ENCODE measurements at regions not wholly inside any gene's neighbourhood (a gene's known extent, or its start where the extent isn't known, plus 50 kb on each side); places are given as distances from the start of the nearest gene placed in this dataset.
A peak's percentile ranks its signal among the peaks of the same experiment; 100 is the strongest.

- DNase-seq (ENCODE audit: low read depth in 3 of 3) = no peak
Observed at GRCh38 chr14:89015016-89015415, 190.6 kb downstream of the TTC8 start.

- no peak for DNase-seq (ENCODE audit: low read depth in 3 of 3)
Observed at GRCh38 chr14:89017417-89017816, 193.0 kb downstream of the TTC8 start.

GRCh38 chr14:89022274-89022673 is 197.8 kb downstream of the TTC8 start:
- no peak for DNase-seq (ENCODE audit: low read depth in 3 of 3)

GRCh38 chr14:89024691-89025090 is 200.2 kb downstream of the TTC8 start:
- DNase-seq (ENCODE audit: low read depth in 3 of 3) = no peak

GRCh38 chr14:89025561-89026236 is 201.2 kb downstream of the TTC8 start:
- DNase-seq (ENCODE audit: low read depth in 3 of 3) = no peak

- peak; percentile 27 to 53 (median 35) for DNase-seq (ENCODE audit: low read depth in 3 of 3)
Observed at GRCh38 chr14:89027097-89027740, 202.8 kb downstream of the TTC8 start.

- no peak for DNase-seq (ENCODE audit: low read depth in 3 of 3)
Observed at GRCh38 chr14:89028462-89029134, 204.1 kb downstream of the TTC8 start.

- DNase-seq (ENCODE audit: low read depth in 3 of 3) = no peak
Observed at GRCh38 chr14:89029961-89030694, 205.7 kb downstream of the TTC8 start.

- DNase-seq (ENCODE audit: low read depth in 3 of 3) = no peak
Observed at GRCh38 chr14:89030921-89031320, 206.5 kb downstream of the TTC8 start.

- no peak for DNase-seq (ENCODE audit: low read depth in 3 of 3)
Observed at GRCh38 chr14:89032086-89032649, 207.7 kb downstream of the TTC8 start.

- no peak for DNase-seq (ENCODE audit: low read depth in 3 of 3)
Observed at GRCh38 chr14:89033756-89034155, 209.3 kb downstream of the TTC8 start.

- DNase-seq (ENCODE audit: low read depth in 3 of 3) = no peak
Observed at GRCh38 chr14:89036371-89036770, 211.9 kb downstream of the TTC8 start.

GRCh38 chr14:89037065-89037464 is 212.6 kb downstream of the TTC8 start:
- DNase-seq (ENCODE audit: low read depth in 3 of 3) = no peak

GRCh38 chr14:89040080-89040459 is 215.6 kb downstream of the TTC8 start:
- DNase-seq (ENCODE audit: low read depth in 3 of 3) = no peak

- peak; percentile 71 to 85 (median 76) for DNase-seq (ENCODE audit: low read depth in 3 of 3)
Observed at GRCh38 chr14:89040460-89041256, 216.2 kb downstream of the TTC8 start.

- DNase-seq (ENCODE audit: low read depth in 3 of 3) = no peak
Observed at GRCh38 chr14:89041257-89041582, 216.8 kb downstream of the TTC8 start.

- DNase-seq (ENCODE audit: low read depth in 3 of 3) = no peak
Observed at GRCh38 chr14:89042021-89042420, 217.6 kb downstream of the TTC8 start.

- no peak for DNase-seq (ENCODE audit: low read depth in 3 of 3)
Observed at GRCh38 chr14:89053303-89053702, 228.9 kb downstream of the TTC8 start.

GRCh38 chr14:89056394-89056793 is 231.9 kb downstream of the TTC8 start:
- DNase-seq (ENCODE audit: low read depth in 3 of 3) = no peak

GRCh38 chr14:89058697-89059096 is 234.2 kb downstream of the TTC8 start:
- DNase-seq (ENCODE audit: low read depth in 3 of 3) = no peak

- no peak for DNase-seq (ENCODE audit: low read depth in 3 of 3)
Observed at GRCh38 chr14:89060191-89060590, 235.7 kb downstream of the TTC8 start.

Measured in stimulated activated CD4-positive, alpha-beta T cell treated with anti-CD3 and anti-CD28 coated beads, TNF-alpha, amount 100 ng/mL, for 48 hours (primary cell).